T-helper 2 cell (primary cell): ENCODE measurements at regions not wholly inside any gene's neighbourhood (a gene's known extent, or its start where the extent isn't known, plus 50 kb on each side); places are given as distances from the start of the nearest gene placed in this dataset.
A peak's percentile ranks its signal among the peaks of the same experiment; 100 is the strongest.
"Not testable (repeated sequence)": the region's sequence is repeated elsewhere in the genome, so short reads cannot be mapped to it uniquely, and the experiment has no call there.

ENCODE experiments used
- DNase-seq, 5 experiments: peaks; one replicate each; pipeline versions ENCODE4 v3.0.0 to v3.0.0-alpha.2; 2012 to 2022

GRCh38 chr5:124538931-124539330 lies 207.5 kb downstream of the ZNF608 start:
- no peak for DNase-seq

- DNase-seq = no peak
These were observed 208.2 kb downstream of the ZNF608 start for GRCh38 chr5:124538191-124538590.

GRCh38 chr5:124537522-124537921 lies 208.9 kb downstream of the ZNF608 start:
- no peak for DNase-seq

GRCh38 chr5:124537107-124537506 lies 209.3 kb downstream of the ZNF608 start:
- no peak for DNase-seq

- no peak for DNase-seq
These were observed 210.1 kb downstream of the ZNF608 start for GRCh38 chr5:124536333-124536732.

GRCh38 chr5:124530916-124531315 lies 215.5 kb downstream of the ZNF608 start:
- DNase-seq = no peak

GRCh38 chr5:124528838-124529237 lies 217.6 kb downstream of the ZNF608 start:
- peak in 1 of 5 experiments; percentile 42 for DNase-seq

GRCh38 chr5:124527220-124527991 lies 219.0 kb downstream of the ZNF608 start:
- DNase-seq = peak in 1 of 5 experiments; percentile 14

- not testable (repeated sequence) for DNase-seq
These were observed 220.4 kb downstream of the ZNF608 start for GRCh38 chr5:124526079-124526478.

GRCh38 chr5:124524552-124525232 lies 221.7 kb downstream of the ZNF608 start:
- peak in 1 of 5 experiments; percentile 12 for DNase-seq

- no peak for DNase-seq
These were observed 222.5 kb downstream of the ZNF608 start for GRCh38 chr5:124523897-124524296.

GRCh38 chr5:124522992-124523391 lies 223.4 kb downstream of the ZNF608 start:
- DNase-seq = no peak

- no peak for DNase-seq
These were observed 224.8 kb downstream of the ZNF608 start for GRCh38 chr5:124521461-124522230.

- DNase-seq = no peak
These were observed 227.0 kb downstream of the ZNF608 start for GRCh38 chr5:124519396-124519795.

GRCh38 chr5:124516567-124516966 lies 229.9 kb downstream of the ZNF608 start:
- no peak for DNase-seq

GRCh38 chr5:124515497-124516245 lies 230.8 kb downstream of the ZNF608 start:
- no peak for DNase-seq

- no peak for DNase-seq
These were observed 231.5 kb downstream of the ZNF608 start for GRCh38 chr5:124514956-124515355.

- DNase-seq = no peak
These were observed 233.3 kb downstream of the ZNF608 start for GRCh38 chr5:124512952-124513632.

GRCh38 chr5:124512236-124512635 lies 234.2 kb downstream of the ZNF608 start:
- DNase-seq = no peak

GRCh38 chr5:124511791-124512190 lies 234.6 kb downstream of the ZNF608 start:
- no peak for DNase-seq

- no peak for DNase-seq
These were observed 238.8 kb downstream of the ZNF608 start for GRCh38 chr5:124507688-124508087.
